HepG2 (cell line): ENCODE measurements at regions not wholly inside any gene's neighbourhood (a gene's known extent, or its start where the extent isn't known, plus 50 kb on each side); places are given as distances from the start of the nearest gene placed in this dataset.

Source experiments
- ATAC-seq: fragments of 200-7000 bp; cut with Tn5 transposase; 3 replicates; pipeline ENCODE4 v1.9.1; 2020; ENCODE audit warnings: mild to moderate bottlenecking, moderate library complexity
- BruUV-seq: library from RNA; stranded (reverse); fragments of 400-500 nt; replicated peaks from 2 replicates; lab custom pipeline; 2021; lab: Mats Ljungman, UMichigan
- CTCF ChIA-PET: fragments of 300-600 bp; formaldehyde crosslinking; extraction: SDS; loops from one replicate; lab custom pipeline; 2021; ENCODE audit warnings: low total read pairs, inconsistent platforms, low intra/inter-chr PET ratio; lab: Yijun Ruan, JAX
- POLR2A ChIA-PET: fragments of 350-600 bp; sonication (Branson Sonifier 250); formaldehyde crosslinking; loops from one replicate; lab custom pipeline; 2020; ENCODE audit warnings: antibody characterized with exemption, inconsistent platforms; lab: Yijun Ruan, JAX
- DNase-seq: peaks from one replicate; pipeline ENCODE4 v3.0.0-alpha.2; 2015; ENCODE audit warnings: low spot score
- FAIRE-seq: peaks from 3 replicates; lab custom pipeline; 2011; peaks lifted over from hg19 to GRCh38; lab: Jason Lieb, UNC
- H2AFZ ChIP-seq: one replicate; pipeline ENCODE4 v1.6.1; 2011; ENCODE audit warnings: low read length, inconsistent platforms
- H3K27ac ChIP-seq: fragments of 300-600 bp; 3 replicates; pipeline ENCODE4 v1.8.0; 2011; ENCODE audit warnings: mixed run types, mild to moderate bottlenecking, mixed read lengths, low read length, inconsistent platforms; ENCODE audit not compliant: insufficient read depth; ENCODE audit errors: extremely low read length
- H3K27me3 ChIP-seq, 2 experiments: fragments of 200-600 bp in 1 of 2; 2 replicates in 1 of 2; 3 replicates in 1 of 2; pipeline versions ENCODE4 v1.6.0 to v1.8.0; 2011; ENCODE audit warnings: low read length in 2 of 2, mild to moderate bottlenecking in 2 of 2, moderate library complexity in 2 of 2, inconsistent platforms in 1 of 2; ENCODE audit not compliant: insufficient read depth in 2 of 2, control insufficient read depth in 1 of 2
- H3K36me3 ChIP-seq, 2 experiments: fragments of 200-600 bp in 1 of 2; replicated peaks in 1 of 2; 2 replicates in 1 of 2; 3 replicates in 1 of 2; pipeline versions ENCODE4 v1.5.1 to v1.8.0; 2011; ENCODE audit warnings: low read length in 2 of 2, inconsistent platforms in 1 of 2; ENCODE audit not compliant: insufficient read depth in 2 of 2, control insufficient read depth in 1 of 2
- H3K4me1 ChIP-seq: 2 replicates; pipeline ENCODE4 v1.5.1; 2012; ENCODE audit warnings: low read length, inconsistent platforms; ENCODE audit not compliant: insufficient read depth
- H3K4me2 ChIP-seq: 2 replicates; pipeline ENCODE4 v1.6.0; 2011; ENCODE audit warnings: low read depth, low read length, inconsistent platforms
- H3K4me3 ChIP-seq, 3 experiments: fragments of 200-600 bp in 1 of 3; sonication (generic), shearing (Covaris generic) in 1 of 3; replicated peaks in 1 of 3; 2 replicates each; pipeline ENCODE4 v1.5.1; 2011 to 2016; ENCODE audit warnings: low read length in 3 of 3, inconsistent platforms in 2 of 3, low read depth in 2 of 3, mild to moderate bottlenecking in 2 of 3, control low read depth in 1 of 3, mixed read lengths in 1 of 3; ENCODE audit not compliant: insufficient read depth in 1 of 3
- H3K79me2 ChIP-seq: one replicate; pipeline ENCODE4 v1.6.1; 2011; ENCODE audit warnings: low read length, inconsistent platforms; ENCODE audit not compliant: insufficient read depth
- H3K9ac ChIP-seq: 2 replicates; pipeline ENCODE4 v1.6.0; 2011; ENCODE audit warnings: mild to moderate bottlenecking, low read depth, low read length, inconsistent platforms; ENCODE audit not compliant: insufficient read depth
- H3K9me3 ChIP-seq: 2 replicates; pipeline ENCODE4 v1.5.1; 2012; ENCODE audit warnings: mild to moderate bottlenecking, low read length
- H4K20me1 ChIP-seq: 2 replicates; pipeline ENCODE4 v1.6.0; 2011; ENCODE audit warnings: inconsistent platforms, mild to moderate bottlenecking, low read length, moderate library complexity; ENCODE audit not compliant: insufficient read depth
- CHD2 ChIP-seq: IDR thresholded peaks from 2 replicates; pipeline ENCODE4 v1.6.1; 2011; ENCODE audit warnings: low read depth, low read length, improper control_type of control experiment
- GMEB2 ChIP-seq: IDR thresholded peaks from 2 replicates; pipeline ENCODE4 v1.6.1; 2016; ENCODE audit warnings: missing biosample characterization, missing genetic modification reagents, low read depth
- KLF15 ChIP-seq: sonication (generic); formaldehyde crosslinking; IDR thresholded peaks from 2 replicates; pipeline ENCODE4 v1.8.1; 2023; ENCODE audit warnings: borderline replicate concordance, mild to moderate bottlenecking, inconsistent platforms, missing genetic modification reagents, mixed read lengths
- NR2F6 ChIP-seq, 2 experiments: IDR thresholded peaks; 2 replicates each; pipeline ENCODE4 v1.6.1; 2016; ENCODE audit warnings: antibody characterized with exemption in 1 of 2, mild to moderate bottlenecking in 1 of 2
- RELA ChIP-seq: sonication (generic); formaldehyde crosslinking; IDR thresholded peaks from 2 replicates; pipeline ENCODE4 v1.4.0; 2020; ENCODE audit warnings: missing genetic modification reagents
- RFX5 ChIP-seq: IDR thresholded peaks from 2 replicates; pipeline ENCODE4 v1.6.1; 2011; ENCODE audit warnings: low read depth, low read length, improper control_type of control experiment
- ZC3H4 ChIP-seq: sonication (generic); formaldehyde crosslinking; IDR thresholded peaks from 2 replicates; pipeline ENCODE4 v1.4.0; 2020; ENCODE audit warnings: missing genetic modification reagents, borderline replicate concordance
- ZFAT ChIP-seq: sonication (generic); formaldehyde crosslinking; conservative IDR thresholded peaks from 2 replicates; pipeline ENCODE4 v1.8.1; 2023; ENCODE audit warnings: missing genetic modification reagents, inconsistent platforms
- ZFP36L2 ChIP-seq: sonication (generic); formaldehyde crosslinking; IDR thresholded peaks from 2 replicates; pipeline ENCODE4 v1.4.0; 2020; ENCODE audit warnings: missing genetic modification reagents
- ZIK1 ChIP-seq: sonication (generic); formaldehyde crosslinking; IDR thresholded peaks from 2 replicates; pipeline ENCODE4 v1.5.0; 2020; ENCODE audit warnings: mild to moderate bottlenecking, low read depth, missing genetic modification reagents, borderline replicate concordance
- ZKSCAN5 ChIP-seq: sonication (generic); formaldehyde crosslinking; IDR thresholded peaks from 2 replicates; pipeline ENCODE4 v1.5.1; 2020; ENCODE audit warnings: mild to moderate bottlenecking, missing genetic modification reagents
- ZNF44 ChIP-seq: sonication (generic); formaldehyde crosslinking; IDR thresholded peaks from 2 replicates; pipeline ENCODE4 v1.5.1; 2020; ENCODE audit warnings: mild to moderate bottlenecking, missing genetic modification reagents
- ZNF589 ChIP-seq: sonication (generic); formaldehyde crosslinking; conservative IDR thresholded peaks from 2 replicates; pipeline ENCODE4 v1.8.0; 2022; ENCODE audit warnings: mild to moderate bottlenecking, moderate library complexity, missing genetic modification reagents
- ZNF652 ChIP-seq: IDR thresholded peaks from 2 replicates; pipeline ENCODE4 v1.6.1; 2016; ENCODE audit warnings: low read depth, borderline replicate concordance
- ZNF703 ChIP-seq: sonication (generic); formaldehyde crosslinking; IDR thresholded peaks from 2 replicates; pipeline ENCODE4 v1.5.1; 2020; ENCODE audit warnings: missing genetic modification reagents, mild to moderate bottlenecking, moderate library complexity, borderline replicate concordance
- ZNF737 ChIP-seq: sonication (generic); formaldehyde crosslinking; IDR thresholded peaks from 2 replicates; pipeline ENCODE4 v1.5.0; 2020; ENCODE audit warnings: missing genetic modification reagents, mild to moderate bottlenecking, borderline replicate concordance
- ZNF746 ChIP-seq: sonication (generic); formaldehyde crosslinking; IDR thresholded peaks from 2 replicates; pipeline ENCODE4 v1.8.0; 2022; ENCODE audit warnings: mild to moderate bottlenecking, missing genetic modification reagents
- WGBS: methylation state at CpG from one replicate; pipeline ENCODE4 v1.1.6; 2017; ENCODE audit warnings: low lambda C conversion rate; 5-methylcytosine and 5-hydroxymethylcytosine counted together
- in situ Hi-C: cut with HindIII; loops from 2 replicates; pipeline ENCODE4 v1.10.0; 2017; ENCODE audit warnings: low pct_unique_long_range_greater_than_20kb; ENCODE audit not compliant: extremely low pct_ligation_motif_present
- intact Hi-C: fragments of 100-400 bp; cut with micrococcal nuclease; formaldehyde crosslinking; loops from one replicate; pipeline ENCODE4 v1.10.0; 2022; ENCODE audit not compliant: unreplicated experiment
- TF ChIP-seq, protein P1 (sequence below): sonication (generic); formaldehyde crosslinking; IDR thresholded peaks from 2 replicates; pipeline ENCODE4 v1.8.0; 2022; ENCODE audit warnings: mild to moderate bottlenecking, missing genetic modification reagents; ENCODE audit not compliant: insufficient replicate concordance
- TF ChIP-seq, protein P2 (sequence below): conservative IDR thresholded peaks from 2 replicates; pipeline ENCODE4 v1.6.1; 2018; ENCODE audit warnings: missing genetic modification reagents
- TF ChIP-seq, protein P3 (sequence below): sonication (generic); formaldehyde crosslinking; IDR thresholded peaks from 2 replicates; pipeline ENCODE4 v1.5.0; 2020; ENCODE audit warnings: mild to moderate bottlenecking, missing genetic modification reagents

GRCh38 chr1:58005212-58005611 is 541.3 kb downstream of the OMA1 start (continued):
- TF ChIP-seq, protein P1, sequence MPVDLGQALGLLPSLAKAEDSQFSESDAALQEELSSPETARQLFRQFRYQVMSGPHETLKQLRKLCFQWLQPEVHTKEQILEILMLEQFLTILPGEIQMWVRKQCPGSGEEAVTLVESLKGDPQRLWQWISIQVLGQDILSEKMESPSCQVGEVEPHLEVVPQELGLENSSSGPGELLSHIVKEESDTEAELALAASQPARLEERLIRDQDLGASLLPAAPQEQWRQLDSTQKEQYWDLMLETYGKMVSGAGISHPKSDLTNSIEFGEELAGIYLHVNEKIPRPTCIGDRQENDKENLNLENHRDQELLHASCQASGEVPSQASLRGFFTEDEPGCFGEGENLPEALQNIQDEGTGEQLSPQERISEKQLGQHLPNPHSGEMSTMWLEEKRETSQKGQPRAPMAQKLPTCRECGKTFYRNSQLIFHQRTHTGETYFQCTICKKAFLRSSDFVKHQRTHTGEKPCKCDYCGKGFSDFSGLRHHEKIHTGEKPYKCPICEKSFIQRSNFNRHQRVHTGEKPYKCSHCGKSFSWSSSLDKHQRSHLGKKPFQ = no peak
- TF ChIP-seq NR2F6 (IDR thresholded peaks at IDR 0.05) (no peak), NR2F6 (CRISPR knock-in tag; IDR thresholded peaks at IDR 0.05) (no peak), ZNF44 (CRISPR knock-in tag) (no peak), RFX5 (no peak), ZKSCAN5 (CRISPR knock-in tag) (no peak), RELA (CRISPR knock-in tag) (no peak), ZFAT (no peak), ZNF746 (CRISPR knock-in tag) (no peak), ZNF703 (CRISPR knock-in tag) (no peak), CHD2 (no peak)
- TF ChIP-seq, protein P2, sequence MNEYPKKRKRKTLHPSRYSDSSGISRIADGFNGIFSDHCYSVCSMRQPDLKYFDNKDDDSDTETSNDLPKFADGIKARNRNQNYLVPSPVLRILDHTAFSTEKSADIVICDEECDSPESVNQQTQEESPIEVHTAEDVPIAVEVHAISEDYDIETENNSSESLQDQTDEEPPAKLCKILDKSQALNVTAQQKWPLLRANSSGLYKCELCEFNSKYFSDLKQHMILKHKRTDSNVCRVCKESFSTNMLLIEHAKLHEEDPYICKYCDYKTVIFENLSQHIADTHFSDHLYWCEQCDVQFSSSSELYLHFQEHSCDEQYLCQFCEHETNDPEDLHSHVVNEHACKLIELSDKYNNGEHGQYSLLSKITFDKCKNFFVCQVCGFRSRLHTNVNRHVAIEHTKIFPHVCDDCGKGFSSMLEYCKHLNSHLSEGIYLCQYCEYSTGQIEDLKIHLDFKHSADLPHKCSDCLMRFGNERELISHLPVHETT (CRISPR knock-in tag) = no peak

DNA sequence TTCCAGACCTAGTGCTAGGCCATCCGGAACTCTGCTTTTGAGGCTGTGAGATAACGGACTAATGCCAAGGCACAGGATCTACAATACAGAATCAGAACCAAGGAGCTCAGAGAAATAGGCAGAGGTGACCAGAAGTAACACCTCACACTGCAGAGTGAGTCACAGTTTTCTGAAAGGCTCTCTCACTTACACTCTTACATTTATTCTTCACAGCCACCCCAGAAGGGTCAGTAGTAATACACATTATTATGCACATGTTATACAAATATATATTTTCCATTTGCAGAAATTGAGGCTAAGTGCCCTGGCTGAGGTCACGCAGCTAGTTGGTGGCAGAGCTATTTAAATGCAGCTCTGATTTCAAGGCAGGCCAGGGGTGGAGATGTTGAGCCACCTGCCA is 542.5 kb downstream of the OMA1 start:
- H3K79me2 ChIP-seq = no peaks in the 10 kb centered on the region
- H3K9me3 ChIP-seq = no peaks in the 10 kb centered on the region
- 29% methylated on average over 3 of the region's 3 CpGs for WGBS
- H3K4me2 ChIP-seq = no peak overlapping the region
- ATAC-seq (no peak), FAIRE-seq (no peak), DNase-seq (no peak)
- H3K27ac ChIP-seq = no peak overlapping the region
- no peaks in the 10 kb centered on the region for H3K4me1 ChIP-seq
- no peak overlapping the region for H2AFZ ChIP-seq
- H3K9ac ChIP-seq = no peak overlapping the region
- intact Hi-C loops (no loop called here), in situ Hi-C loops (no loop called here)
- H4K20me1 ChIP-seq = no peaks in the 10 kb centered on the region
- POLR2A ChIA-PET = no interaction called here
- H3K4me3 ChIP-seq = no peak overlapping the region
- no TSS peak for BruUV-seq
- CTCF ChIA-PET = no interaction called here
- no peaks in the 10 kb centered on the region for H3K27me3 ChIP-seq
- no peaks in the 10 kb centered on the region for H3K36me3 ChIP-seq
- TF ChIP-seq ZNF589 (CRISPR knock-in tag) = no peak
- TF ChIP-seq ZNF737 (CRISPR knock-in tag) = no peak
- TF ChIP-seq ZNF652 (CRISPR knock-in tag) = no peak
- no peak for TF ChIP-seq ZIK1 (CRISPR knock-in tag)
- TF ChIP-seq KLF15 (CRISPR knock-in tag) = no peak
- TF ChIP-seq GMEB2 (CRISPR knock-in tag) = no peak
- TF ChIP-seq, protein P3, sequence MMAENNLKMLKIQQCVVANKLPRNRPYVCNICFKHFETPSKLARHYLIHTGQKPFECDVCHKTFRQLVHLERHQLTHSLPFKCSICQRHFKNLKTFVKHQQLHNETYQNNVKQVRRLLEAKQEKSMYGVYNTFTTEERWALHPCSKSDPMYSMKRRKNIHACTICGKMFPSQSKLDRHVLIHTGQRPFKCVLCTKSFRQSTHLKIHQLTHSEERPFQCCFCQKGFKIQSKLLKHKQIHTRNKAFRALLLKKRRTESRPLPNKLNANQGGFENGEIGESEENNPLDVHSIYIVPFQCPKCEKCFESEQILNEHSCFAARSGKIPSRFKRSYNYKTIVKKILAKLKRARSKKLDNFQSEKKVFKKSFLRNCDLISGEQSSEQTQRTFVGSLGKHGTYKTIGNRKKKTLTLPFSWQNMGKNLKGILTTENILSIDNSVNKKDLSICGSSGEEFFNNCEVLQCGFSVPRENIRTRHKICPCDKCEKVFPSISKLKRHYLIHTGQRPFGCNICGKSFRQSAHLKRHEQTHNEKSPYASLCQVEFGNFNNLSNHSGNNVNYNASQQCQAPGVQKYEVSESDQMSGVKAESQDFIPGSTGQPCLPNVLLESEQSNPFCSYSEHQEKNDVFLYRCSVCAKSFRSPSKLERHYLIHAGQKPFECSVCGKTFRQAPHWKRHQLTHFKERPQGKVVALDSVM (CRISPR knock-in tag) = no peak
- TF ChIP-seq ZC3H4 (CRISPR knock-in tag) = no peak
- no peak for TF ChIP-seq ZFP36L2 (CRISPR knock-in tag)
